ENCODE measurements at regions not wholly inside any gene's neighbourhood (a gene's known extent, or its start where the extent isn't known, plus 50 kb on each side); places are given as distances from the start of the nearest gene placed in this dataset.

DNA sequence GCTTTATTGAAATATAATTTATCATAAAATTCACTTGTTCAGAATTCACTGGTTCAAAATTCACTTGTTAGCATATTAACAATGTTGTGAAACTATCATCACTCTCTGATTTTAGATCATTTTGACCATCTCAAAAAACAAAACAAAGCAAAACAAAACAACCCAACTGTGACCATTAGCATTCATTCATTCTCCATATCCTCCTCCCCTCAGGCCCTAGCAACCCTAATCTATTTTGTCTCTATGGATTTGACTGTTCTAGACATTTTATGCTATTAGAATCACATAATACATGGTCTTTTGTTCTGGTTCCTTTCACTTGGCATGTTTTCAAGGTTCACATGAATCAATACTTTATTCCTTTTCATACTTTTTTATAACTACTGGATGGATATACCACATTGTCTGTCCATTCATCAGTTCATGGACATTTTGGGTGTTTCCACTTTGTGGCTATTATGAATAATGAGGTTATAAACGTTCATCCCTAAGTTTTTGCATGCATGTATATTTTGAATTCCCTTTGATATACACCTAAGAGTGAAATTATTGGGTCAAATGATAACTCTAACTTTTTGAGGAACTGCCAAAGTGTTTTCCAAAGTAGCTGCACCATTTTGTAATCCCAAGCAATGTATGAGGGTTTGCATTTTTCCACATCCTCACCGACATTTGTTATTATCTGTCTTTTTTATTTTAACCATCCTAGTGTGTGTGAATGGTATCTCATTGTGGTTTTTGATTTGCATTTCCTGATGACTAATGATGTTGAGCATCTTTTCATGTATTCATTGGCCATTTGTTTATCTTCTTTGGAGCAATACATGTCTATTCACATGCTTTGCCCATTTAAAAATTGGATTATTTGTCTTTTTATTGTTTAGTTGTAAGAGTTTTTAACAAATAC, 304.1 kb downstream of the SH3GL2 start:
- no peak for TF ChIP-seq CTCF (conservative IDR thresholded peaks at IDR 0.05 in 1 of 2, IDR thresholded peaks at IDR 0.05 in 1 of 2; ENCODE audit: low read depth in 1 of 2, low read length in 2 of 2)
- no peak for TF ChIP-seq EZH2 (IDR thresholded peaks at IDR 0.05; ENCODE audit: low read length, missing control alignments)
